Progenitor cell of endocrine pancreas (in vitro differentiated cells): ENCODE measurements at regions not wholly inside any gene's neighbourhood (a gene's known extent, or its start where the extent isn't known, plus 50 kb on each side); places are given as distances from the start of the nearest gene placed in this dataset.

ENCODE experiments used
- DNase-seq: peaks from one replicate; pipeline ENCODE4 v3.0.0; 2021; ENCODE audit warnings: low spot score; ENCODE audit not compliant: unreplicated experiment
- H3K27ac Mint-ChIP-seq: 2 replicates; pipeline ENCODE4 v1.8.0; 2021; ENCODE audit warnings: mild to moderate bottlenecking, moderate library complexity, mixed read lengths
- H3K27me3 Mint-ChIP-seq: 2 replicates; pipeline ENCODE4 v1.8.0; 2021; ENCODE audit warnings: mixed read lengths
- H3K36me3 Mint-ChIP-seq: 2 replicates; pipeline ENCODE4 v1.8.0; 2022; ENCODE audit warnings: mixed read lengths; ENCODE audit not compliant: insufficient read depth
- H3K4me1 Mint-ChIP-seq: 2 replicates; pipeline ENCODE4 v1.8.0; 2021; ENCODE audit warnings: low read depth, mixed read lengths
- H3K4me3 Mint-ChIP-seq: 2 replicates; pipeline ENCODE4 v1.8.0; 2021; ENCODE audit warnings: low read depth, mild to moderate bottlenecking, moderate library complexity, mixed read lengths
- H3K9me3 Mint-ChIP-seq: 2 replicates; pipeline ENCODE4 v1.8.0; 2021; ENCODE audit warnings: low read depth, mixed read lengths
- CTCF ChIP-seq: fragments of 200-600 bp; sonication (generic); IDR thresholded peaks from one replicate; pipeline ENCODE4 v1.5.0; 2021; ENCODE audit warnings: antibody characterized with exemption, mild to moderate bottlenecking; ENCODE audit not compliant: unreplicated experiment

DNA sequence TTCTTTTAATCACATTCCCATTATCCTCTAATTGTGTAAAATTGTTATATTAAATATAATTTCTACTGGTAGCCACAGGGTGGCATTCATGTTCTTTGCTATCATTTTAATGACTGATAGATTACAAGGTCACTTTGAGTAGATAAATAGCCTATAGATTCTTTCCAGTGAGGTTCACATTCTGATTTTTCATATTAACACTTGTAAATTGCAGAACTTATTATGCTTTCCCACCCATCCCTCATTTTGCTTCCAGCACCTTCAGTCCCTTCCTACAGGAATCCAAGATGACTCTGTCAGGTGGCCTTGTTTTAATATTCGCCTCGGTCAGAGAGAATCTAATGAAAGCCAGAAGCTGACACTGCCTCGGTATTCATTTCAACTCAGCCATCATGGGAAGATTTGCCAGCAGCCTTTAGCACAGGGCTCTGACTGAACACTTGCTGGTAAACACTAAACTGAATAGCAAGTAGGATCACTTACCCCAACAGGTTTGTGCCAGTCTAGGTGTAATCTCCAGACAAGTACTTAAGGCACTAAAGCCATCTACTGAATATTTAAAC is 101.2 kb upstream of the FSHR start:
- no peak overlapping the region for H3K4me3 Mint-ChIP-seq
- DNase-seq, result no peak
- H3K9me3 Mint-ChIP-seq, result no peaks in the 10 kb centered on the region
- no peaks in the 10 kb centered on the region for H3K36me3 Mint-ChIP-seq
- no peak for TF ChIP-seq CTCF
- H3K4me1 Mint-ChIP-seq, result peaks cover 2% of the 10 kb centered on the region
- no peaks in the 10 kb centered on the region for H3K27me3 Mint-ChIP-seq
- no peak overlapping the region for H3K27ac Mint-ChIP-seq

GRCh38 chr2:49254401-49254800 is 100.1 kb upstream of the FSHR start:
- no peaks in the 10 kb centered on the region for H3K9me3 Mint-ChIP-seq
- H3K36me3 Mint-ChIP-seq, result no peaks in the 10 kb centered on the region
- TF ChIP-seq CTCF, result no peak
- H3K4me3 Mint-ChIP-seq, result no peak overlapping the region
- no peak overlapping the region for H3K27ac Mint-ChIP-seq
- DNase-seq, result no peak
- H3K27me3 Mint-ChIP-seq, result no peaks in the 10 kb centered on the region
- H3K4me1 Mint-ChIP-seq, result peaks cover 2% of the 10 kb centered on the region

DNA sequence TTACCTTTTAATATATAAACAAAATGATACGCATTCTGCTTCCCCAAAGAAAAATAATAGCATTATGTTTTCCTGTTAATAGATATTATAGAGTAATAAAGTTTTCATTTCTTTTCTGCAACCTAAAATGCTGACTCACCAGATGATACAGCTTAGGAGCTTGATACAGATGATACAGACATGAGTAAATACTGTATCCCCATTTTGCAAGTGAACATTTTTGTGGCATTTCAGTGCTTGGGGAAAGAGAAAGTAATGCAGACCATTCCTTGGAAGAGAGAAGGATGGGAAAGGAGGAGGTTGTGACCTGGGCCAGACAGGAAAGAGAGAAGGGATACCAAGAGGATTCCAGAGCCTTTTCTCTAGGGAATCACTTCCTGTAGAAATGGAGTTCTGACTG is 97.5 kb upstream of the FSHR start:
- peaks cover 2% of the 10 kb centered on the region for H3K4me1 Mint-ChIP-seq
- no peak for DNase-seq
- no peaks in the 10 kb centered on the region for H3K27me3 Mint-ChIP-seq
- TF ChIP-seq CTCF, result no peak
- H3K36me3 Mint-ChIP-seq, result no peaks in the 10 kb centered on the region
- H3K27ac Mint-ChIP-seq, result no peak overlapping the region
- no peak overlapping the region for H3K4me3 Mint-ChIP-seq
- peaks cover 3% of the 10 kb centered on the region for H3K9me3 Mint-ChIP-seq

DNA sequence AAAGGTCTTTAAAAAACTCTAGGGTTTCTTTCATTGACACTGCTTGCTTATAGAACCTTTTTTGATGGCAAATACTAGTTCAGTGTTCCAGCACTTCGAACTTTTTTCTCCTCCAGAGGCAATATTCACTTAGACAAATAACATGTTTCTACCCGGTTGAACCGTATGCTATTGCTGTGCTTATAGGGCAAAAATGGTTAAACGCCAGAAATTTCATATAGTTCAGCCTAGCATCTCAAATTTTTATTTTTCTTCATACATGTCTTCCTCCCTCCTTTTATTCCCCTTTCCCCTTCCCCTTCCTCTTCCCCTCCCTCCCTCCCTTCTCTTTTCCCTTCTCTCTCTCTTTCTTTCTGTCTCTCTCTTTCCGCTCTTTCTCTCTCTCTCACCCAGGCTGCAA is 96.9 kb upstream of the FSHR start:
- H3K4me3 Mint-ChIP-seq, result no peak overlapping the region
- H3K9me3 Mint-ChIP-seq, result peaks cover 3% of the 10 kb centered on the region
- TF ChIP-seq CTCF, result no peak
- H3K36me3 Mint-ChIP-seq, result no peaks in the 10 kb centered on the region
- H3K4me1 Mint-ChIP-seq, result peaks cover 2% of the 10 kb centered on the region
- H3K27me3 Mint-ChIP-seq, result no peaks in the 10 kb centered on the region
- H3K27ac Mint-ChIP-seq, result no peak overlapping the region
- no peak for DNase-seq

- H3K4me1 Mint-ChIP-seq, result no peaks in the 10 kb centered on the region
- TF ChIP-seq CTCF, result no peak
- no peak overlapping the region for H3K27ac Mint-ChIP-seq
- no peaks in the 10 kb centered on the region for H3K27me3 Mint-ChIP-seq
- H3K9me3 Mint-ChIP-seq, result peaks cover 15% of the 10 kb centered on the region
- no peak overlapping the region for H3K4me3 Mint-ChIP-seq
- no peak for DNase-seq
- H3K36me3 Mint-ChIP-seq, result no peaks in the 10 kb centered on the region
Measured at GRCh38 chr2:49248506-49248905, 94.2 kb upstream of the FSHR start.
